ENCODE measurements at regions not wholly inside any gene's neighbourhood (a gene's known extent, or its start where the extent isn't known, plus 50 kb on each side); places are given as distances from the start of the nearest gene placed in this dataset.

- TF ChIP-seq POLR2A (IDR thresholded peaks at IDR 0.05; ENCODE audit: low read depth, low read length) = no peak
- FAIRE-seq = no peak
- no peak for DNase-seq (ENCODE audit: insufficient read length, low spot score)
Measured at GRCh38 chr1:226797151-226797550, 58.1 kb upstream of the ITPKB start.

- FAIRE-seq (no peak), DNase-seq (ENCODE audit: insufficient read length, low spot score) (no peak)
- TF ChIP-seq POLR2A (IDR thresholded peaks at IDR 0.05; ENCODE audit: low read depth, low read length) = no peak
Measured at GRCh38 chr1:226793620-226794276, 54.7 kb upstream of the ITPKB start.

- no peak for FAIRE-seq
- no peak for DNase-seq (ENCODE audit: insufficient read length, low spot score)
- no peak for TF ChIP-seq POLR2A (IDR thresholded peaks at IDR 0.05; ENCODE audit: low read depth, low read length)
Measured at GRCh38 chr1:226792368-226792767, 53.3 kb upstream of the ITPKB start.

GRCh38 chr1:226790545-226791181 is 51.6 kb upstream of the ITPKB start:
- no peak for DNase-seq (ENCODE audit: insufficient read length, low spot score)
- FAIRE-seq = no peak
- no peak for TF ChIP-seq POLR2A (IDR thresholded peaks at IDR 0.05; ENCODE audit: low read depth, low read length)

GRCh38 chr1:226788965-226789364 is 49.9 kb upstream of the ITPKB start:
- no peak for TF ChIP-seq POLR2A (IDR thresholded peaks at IDR 0.05; ENCODE audit: low read depth, low read length)
- FAIRE-seq (no peak), DNase-seq (ENCODE audit: insufficient read length, low spot score) (no peak)

Measured in H54 (cell line).